HG02981 (cell line): ENCODE measurements at regions not wholly inside any gene's neighbourhood (a gene's known extent, or its start where the extent isn't known, plus 50 kb on each side); places are given as distances from the start of the nearest gene placed in this dataset.
A peak's percentile ranks its signal among the peaks of the same experiment; 100 is the strongest.

ENCODE experiments used
- ATAC-seq: cut with Tn5 transposase; IDR thresholded peaks from one replicate; pipeline ENCODE4 v1.9.1; 2021; ENCODE audit warnings: mild to moderate bottlenecking, moderate library complexity; ENCODE audit not compliant: unreplicated experiment

DNA sequence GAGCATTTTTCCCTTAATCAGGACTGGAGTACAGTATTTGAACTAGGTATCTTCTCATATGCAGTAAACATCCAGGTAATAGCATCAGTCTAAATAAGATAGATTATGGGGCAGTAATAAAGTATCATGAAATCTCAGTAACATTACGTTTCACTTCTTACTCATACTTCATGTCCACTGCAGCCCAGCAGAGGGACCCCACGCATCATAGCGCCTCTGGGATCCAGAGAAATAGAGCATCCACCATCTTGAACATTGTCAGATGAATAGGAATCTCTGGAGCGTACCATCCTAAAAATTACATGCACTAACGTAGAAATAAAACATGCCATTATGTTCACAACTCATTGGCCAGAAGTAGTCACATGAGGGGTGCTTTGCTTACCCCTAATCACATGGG is 499.0 kb downstream of the CPS1 start:
- ATAC-seq = no peak

DNA sequence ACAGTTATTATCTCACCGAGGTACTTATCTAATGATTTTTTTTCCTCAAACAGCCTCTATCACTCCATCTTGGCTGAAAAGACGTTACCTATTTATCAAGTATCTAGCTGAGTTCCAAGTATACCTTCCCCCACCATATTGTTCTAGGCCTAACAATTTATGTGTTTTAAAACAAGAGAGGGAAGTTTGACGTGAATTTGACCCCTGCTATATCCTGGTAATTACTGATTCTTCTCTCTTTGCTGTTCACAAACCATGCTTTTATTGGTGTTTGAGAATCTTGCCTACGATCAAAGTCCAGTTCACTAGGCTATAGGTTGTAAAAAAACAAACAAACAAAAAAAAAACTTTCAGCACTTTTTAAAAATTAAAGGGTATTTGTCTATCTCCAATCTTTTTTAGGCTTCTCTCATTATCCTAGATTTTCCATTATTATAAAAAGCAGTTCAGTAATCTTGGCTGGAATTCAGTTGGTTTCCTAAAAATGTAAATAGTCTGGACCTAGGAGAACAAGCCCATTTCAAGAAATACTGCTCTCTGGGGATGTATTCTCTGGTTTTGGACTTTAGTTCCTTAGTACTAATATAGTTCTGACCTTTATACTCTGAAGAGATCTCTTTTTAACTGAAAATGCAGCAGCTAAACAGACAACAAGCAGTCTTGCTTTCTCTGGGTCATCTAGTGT is 505.4 kb downstream of the CPS1 start:
- no peak for ATAC-seq

DNA sequence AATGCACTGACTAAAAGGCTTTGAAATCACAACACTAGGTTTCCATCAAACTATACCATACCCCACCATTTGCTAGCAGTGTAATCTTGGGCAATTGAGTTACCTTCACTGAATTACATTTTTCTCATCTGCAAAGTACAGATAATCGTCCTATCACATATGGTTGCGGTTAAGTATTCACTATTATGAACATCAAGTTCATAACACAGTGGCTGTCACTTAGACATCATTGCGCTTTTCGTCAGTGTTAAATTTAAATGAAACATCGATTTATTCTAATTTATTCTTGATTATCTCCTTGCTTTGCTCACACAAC is 505.9 kb downstream of the CPS1 start:
- ATAC-seq = no peak

DNA sequence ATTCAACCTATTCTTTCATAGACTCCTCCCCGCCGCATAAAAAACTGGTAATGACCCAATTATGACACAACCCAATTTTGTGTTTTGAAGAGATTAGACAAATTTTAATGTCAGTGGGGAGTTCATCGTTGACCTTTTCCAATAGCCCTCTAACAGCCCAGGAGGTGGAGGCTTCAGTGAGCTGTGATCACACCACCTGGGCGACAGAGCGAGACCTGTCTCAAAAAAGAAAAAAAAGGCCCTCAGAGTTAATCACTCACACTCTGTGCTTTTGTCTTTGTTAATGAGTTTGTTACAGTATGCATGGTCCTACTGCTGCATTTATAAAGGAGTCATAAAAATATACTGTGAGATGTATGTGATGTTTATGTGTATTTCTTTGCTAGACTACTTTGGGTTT is 510.6 kb downstream of the CPS1 start:
- no peak for ATAC-seq

DNA sequence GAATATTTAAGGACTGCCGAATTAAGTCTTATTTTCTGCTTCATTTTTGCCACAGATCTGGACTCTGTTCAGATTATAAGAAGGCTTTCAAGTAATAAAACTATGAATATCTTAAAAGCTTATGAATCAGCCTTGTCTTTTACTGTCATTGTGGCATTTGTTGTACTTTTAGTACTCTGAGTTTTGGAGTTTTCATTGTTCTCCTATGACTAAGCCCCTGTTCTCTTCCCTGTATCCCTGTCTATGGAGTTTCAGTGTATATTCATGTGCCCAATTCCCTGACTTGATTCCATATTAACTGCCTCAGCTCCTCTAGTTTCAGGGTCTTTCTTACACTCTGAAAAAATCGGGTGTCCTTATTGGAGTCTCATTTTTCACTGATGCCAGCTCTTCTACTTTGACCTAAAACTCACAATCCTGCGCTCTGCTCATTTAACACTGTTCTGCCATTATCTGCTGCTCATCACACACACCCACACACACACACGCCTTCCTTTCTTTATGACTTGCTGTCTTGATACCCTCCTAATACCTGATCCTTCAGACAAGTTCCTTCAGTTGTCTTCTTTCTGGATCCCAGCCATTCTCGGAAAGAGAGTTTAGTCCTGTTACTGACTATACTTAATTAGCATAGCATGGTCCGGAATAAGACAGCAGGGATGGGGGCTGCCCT is 511.8 kb downstream of the CPS1 start:
- no peak for ATAC-seq

DNA sequence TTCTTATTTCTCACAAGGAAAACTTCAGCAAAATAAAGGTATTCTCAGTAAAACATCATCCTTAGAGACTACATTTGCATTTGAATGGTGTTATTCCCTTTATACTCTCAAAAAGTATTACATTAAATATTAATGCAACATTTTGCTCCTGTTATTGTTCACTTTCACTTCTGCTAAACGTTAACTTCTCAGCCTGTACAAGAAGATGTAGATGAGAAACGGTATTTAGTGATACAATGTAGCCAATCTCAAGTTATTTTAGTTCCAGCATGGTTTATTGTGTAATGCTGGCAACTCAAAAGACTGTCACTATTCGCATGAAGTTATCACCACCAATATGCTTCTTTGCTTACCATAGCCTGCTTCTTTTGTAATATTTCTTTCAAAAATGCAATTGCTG is 514.1 kb downstream of the CPS1 start:
- ATAC-seq = peak; percentile 57

DNA sequence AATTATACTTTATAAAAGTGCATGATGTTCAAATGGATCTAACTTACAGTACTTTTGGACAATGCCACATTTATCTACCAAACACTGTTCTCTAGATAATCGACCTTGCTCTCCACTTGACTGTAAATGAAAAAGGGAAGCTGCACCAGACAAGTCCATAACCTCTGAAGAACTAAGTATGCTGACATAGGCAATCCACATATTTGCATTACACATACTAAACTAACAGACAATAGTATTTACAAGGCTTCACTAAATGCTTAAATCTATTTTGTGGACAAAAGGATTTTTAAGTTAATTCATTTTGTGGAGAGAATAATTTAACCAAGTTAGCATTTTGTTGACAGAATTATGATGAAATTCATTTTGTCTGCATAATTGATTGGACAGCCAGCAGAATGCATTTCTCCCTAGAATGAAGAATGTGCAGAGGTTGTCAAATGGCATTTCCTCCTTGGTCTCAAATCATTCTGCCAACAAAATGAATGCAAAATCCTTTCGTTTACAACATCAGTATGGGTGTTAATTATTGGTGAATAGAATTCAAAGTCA is 520.9 kb downstream of the CPS1 start:
- no peak for ATAC-seq

DNA sequence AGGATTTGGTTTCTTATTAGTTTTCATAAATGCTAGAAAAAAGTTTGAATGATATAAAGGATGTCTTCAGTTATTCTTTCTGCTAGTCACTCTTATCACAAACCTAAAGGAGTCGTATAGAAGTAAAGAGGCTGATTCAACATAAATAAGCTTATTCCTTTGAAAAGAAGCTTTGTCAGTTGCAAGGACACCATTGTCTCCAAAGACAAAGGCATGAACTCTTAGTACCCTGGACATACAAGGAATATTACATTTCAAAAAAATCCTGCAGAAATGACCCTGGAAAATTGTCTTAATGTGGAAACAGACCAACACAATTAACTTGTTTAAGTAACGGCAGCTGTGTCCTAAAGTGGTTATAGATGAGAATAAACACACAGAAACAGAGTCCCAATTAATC is 528.0 kb downstream of the CPS1 start:
- ATAC-seq = no peak

DNA sequence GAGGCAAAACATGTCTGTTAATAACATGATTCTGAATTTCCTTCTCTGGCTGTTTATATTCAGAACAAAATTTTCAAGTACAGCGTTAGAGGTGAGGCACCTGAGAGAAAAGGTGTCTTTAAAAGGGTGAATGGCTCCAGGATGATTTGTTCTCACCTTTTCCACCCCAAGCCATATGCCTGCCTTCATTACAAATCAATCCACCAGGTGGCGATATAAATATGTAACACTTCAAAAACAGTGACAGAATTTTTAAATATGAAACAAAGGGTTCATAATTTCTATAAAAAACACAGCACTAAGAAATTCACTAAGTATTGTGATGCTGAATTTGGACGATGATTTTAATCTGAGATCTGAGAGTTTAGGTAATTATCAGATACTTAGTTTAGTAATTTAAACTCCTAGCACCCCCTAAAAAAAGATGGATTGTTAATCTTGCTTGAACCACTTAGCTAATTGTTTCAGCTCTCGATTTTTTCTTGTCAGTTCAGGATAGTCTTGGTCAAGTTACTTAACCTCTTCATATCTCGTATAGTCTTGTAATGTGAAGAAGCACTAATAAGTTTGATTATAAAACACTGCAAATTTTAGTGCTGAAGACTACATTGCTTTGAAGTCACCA is 528.8 kb downstream of the CPS1 start:
- peak; percentile 74 for ATAC-seq

DNA sequence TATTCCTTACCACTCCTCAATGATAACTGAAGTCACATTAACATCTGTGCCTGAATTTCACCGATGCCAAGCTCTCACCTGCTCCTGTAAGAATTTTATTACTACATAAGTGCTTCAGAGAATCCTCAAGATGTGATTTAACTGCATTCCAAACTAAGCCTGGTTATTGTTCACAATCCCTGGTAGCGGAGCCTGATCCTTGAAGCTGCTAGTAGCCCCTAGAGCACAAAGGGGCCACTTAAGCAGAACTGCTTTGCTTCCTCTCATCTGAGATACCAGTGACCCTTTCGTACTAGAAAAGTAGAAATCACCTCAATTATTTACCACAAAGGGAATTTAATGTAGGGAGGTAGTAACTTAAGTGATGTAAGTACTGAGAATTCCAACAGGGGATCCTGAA is 529.6 kb downstream of the CPS1 start:
- no peak for ATAC-seq

DNA sequence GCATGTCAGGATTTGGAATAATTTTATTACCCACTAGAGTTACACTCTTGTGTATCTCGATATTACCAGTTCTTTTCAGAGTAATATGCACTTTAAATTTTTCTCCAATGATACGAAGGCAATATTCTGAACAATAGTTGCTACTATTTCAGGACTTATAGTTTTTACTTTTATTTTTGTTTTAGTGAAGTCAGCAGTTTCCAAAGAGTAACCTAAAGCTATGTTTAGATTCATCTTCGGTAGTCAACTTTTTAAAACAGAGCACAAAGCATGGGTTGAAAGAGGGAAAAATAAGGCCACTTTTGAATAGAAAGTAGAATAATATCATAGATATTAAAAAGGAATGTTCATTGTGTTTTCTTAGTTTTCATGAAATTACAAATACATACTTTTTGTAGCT is 532.7 kb downstream of the CPS1 start:
- ATAC-seq = no peak

DNA sequence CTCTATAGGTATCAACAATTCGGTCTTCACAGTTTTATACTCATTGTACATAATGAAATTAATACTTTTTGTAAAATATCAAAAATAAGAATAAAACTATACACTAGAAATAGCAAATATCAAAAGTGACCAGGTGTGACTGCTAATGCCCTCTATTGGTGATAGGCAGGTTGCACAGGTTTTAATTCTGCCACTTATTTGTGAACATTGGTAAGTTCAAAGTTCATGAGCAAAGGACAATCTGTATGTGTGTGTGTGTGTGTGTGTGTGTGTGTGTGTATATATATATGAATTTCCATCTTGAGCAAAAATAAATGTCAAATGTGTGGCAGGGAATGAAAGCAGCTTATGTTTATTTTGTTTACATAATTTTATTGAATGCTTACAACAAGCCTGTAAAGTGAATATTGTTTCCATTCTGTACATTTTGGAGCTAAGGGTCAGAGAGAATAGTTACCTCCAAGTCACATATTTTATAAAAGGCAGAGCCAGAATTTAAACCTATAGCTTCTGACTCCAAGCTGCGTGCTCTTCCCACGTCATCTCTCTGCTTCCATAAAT is 537.4 kb downstream of the CPS1 start:
- peak; percentile 73 for ATAC-seq

DNA sequence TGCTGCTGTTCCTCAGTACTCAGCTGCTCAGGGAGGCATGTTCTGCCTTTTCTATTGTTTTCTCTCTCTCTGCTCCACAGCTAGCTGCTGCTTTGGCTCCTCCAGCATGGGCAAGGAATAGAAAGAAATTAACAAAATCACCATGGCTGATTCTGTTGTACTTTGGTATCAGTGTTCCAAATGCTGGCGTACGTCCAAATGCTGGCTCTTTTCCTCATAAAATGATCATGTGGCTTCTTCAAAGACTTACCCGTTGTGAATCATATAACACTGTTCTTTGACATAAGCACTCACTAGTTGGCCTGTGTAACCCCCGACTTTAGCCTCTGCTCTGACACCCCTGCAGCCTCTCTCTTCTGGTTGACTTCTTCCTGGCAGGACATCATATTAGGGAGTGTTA is 547.6 kb downstream of the CPS1 start:
- no peak for ATAC-seq

DNA sequence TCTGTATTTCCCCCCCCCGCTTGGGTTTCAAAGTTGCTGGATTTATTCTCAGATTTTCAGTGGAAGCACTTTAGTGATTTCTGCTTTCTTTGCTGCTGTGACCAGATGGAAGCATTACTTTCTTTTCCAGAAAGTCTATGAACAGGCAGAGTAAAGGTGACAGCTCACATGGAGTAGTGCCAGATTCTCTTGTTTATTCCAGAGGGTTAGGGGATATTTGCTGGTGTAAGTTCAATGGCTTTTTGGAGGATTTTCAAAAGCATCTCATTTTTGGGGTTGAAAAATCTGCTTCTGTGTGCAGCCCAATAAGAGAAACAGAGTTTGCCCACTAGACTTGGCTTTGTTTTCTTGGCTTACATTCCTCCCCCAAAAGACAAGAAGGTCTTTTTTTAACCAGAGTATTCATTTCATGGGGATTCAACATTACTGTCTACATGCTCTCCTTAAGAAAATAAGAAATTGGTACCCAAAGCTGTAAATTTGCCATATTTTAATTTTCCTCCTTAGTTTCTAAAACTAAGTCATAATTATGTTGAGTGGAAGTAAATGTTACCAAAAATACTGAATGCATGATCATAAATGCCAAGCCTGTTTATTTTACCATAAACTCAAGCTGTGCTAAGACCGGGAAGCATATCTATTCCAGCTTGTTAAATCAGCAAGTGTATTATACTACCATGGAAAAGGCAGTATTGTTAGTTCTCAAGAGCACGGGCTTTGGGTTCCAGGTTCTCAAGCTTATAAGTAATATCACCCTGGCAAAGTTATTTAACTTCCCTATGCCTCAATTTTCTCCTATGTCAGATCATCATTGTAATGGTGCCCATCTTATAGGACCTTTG is 557.2 kb downstream of the CPS1 start:
- ATAC-seq = no peak

DNA sequence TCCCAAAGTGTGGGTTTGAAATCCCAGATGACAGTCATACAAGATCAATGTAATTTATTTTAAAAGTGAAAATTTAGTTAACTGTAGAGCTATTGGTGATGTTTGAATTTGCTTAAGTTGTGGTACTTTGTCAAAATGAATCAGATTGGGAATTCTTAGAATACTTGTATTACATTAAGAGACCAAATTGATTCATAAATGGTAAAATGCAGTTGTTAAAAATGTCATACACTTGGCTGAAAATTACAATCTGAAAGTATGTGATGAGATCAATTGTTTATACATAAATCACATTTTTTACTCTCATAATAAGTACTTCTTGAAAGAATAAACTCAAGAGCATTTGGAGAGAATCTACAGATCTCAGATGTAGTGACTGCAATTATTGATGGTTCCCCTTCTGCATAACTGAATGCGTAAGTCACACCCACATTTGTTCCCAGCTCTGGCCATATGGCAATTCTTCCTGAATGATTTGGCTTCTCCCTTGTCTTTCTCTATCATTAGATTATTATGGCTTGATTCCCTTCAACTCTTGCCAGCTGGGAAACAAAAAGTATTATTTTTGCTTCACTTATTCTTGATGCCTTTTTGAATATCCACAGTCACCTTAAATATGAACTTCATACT is 558.5 kb downstream of the CPS1 start:
- ATAC-seq = no peak

DNA sequence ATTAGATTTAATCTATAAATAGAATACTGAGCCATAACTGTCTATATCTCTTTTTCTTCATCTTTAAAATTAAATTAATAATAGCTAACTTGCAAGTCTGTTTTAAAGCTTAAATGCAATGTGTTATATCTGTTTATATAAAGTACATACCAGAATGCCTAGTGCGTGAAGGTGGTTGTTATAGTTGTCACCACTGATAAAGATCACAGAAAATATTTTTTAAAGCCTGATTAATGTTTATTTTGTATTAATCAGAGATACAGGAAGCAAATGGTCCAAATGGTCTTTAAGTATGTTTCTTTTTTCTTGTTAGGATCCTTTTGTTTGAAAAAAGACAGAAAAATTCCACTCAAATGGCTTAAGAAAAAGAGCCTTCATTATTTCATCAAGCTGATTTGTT is 560.6 kb downstream of the CPS1 start:
- no peak for ATAC-seq

DNA sequence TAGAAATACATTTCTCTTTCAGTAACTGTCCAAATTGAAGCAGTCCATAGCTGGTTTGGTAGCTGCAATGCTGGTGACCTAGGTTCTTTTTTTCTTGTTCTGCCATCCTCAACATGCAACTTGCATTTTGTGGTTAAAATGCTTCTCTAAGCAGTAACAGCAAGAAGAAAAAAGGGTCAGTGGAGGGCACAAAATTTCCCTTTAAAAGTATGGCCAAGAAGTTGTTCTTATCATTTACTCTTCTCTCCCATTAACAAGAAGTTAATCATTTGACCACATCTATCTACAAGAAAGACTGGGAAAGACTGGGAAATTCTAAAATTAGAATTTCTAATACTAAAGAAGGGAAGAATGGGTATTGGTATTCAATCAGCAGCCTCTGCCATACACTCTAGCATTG is 569.9 kb downstream of the CPS1 start:
- ATAC-seq = no peak

DNA sequence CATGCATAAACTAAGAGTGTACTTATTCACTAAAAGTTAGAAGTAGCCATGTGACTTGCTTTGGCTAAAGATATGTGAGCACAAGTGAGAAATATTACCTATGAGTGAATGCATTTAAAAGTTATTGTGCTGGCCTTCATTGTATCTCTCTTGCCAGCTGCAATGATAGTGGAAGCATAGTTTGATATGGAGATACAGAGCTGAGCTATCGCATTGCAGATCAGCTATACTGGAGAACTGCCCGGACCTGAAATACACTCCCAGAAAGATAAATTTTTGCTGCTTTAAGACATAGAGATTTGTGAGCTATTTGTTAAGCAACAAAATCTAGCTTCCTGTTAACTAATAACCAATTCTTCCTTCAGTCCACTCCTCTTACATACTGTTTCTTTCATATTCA is 571.1 kb downstream of the CPS1 start:
- ATAC-seq = no peak

DNA sequence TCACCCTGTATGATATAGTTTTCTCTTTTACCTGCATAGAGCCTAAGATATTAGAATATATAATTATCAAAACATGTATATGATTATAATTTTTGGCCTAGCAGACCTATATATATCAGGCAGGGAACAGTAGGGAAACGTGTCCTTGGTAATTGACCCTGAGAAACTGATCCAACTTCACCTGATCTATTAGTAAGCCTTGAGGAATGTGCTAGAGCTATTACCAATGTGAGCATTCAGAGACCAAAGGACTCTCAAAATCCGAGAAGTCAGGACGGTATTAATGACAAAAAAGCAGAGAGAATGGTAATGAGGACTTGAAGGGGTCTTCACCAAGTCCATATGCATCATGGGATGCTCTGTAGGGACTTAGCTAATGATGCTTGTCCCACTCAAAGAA is 571.9 kb downstream of the CPS1 start:
- ATAC-seq = no peak

DNA sequence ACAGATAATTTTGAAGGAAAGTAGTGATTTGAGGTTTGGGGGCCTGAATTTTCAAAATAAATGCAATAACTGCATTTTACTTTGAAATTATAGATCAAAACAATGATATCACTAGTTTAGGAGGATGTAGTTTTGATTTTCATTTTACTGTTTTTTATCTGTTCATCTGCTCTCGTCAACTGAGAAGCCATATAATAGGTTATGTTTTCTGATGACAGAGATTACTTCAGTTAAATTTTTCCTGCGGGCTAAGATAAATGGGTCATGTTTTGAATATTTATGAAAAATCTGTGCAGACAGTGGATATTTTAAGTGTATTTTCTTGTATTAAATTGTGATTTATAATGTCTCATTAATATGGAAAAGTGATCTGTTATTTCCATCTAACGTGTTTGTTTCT is 573.4 kb downstream of the CPS1 start:
- ATAC-seq = no peak

DNA sequence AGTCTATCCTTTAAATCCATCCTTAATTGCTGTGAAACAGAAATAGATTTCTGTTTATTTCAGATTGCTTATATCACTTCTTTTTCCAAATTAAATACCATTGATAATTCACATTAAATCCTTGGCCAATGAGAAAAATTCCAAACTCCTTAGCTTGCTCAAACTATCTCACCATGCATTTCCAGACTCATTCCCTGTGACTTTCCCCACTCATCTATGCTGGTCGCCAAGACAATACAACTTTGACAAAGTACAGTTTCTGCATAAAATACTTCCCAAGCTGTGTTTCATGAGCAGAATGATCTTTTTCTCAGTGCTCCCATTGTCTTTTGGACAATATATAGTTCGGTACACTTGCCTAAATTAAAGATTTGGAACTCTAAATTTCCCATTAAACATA is 575.6 kb downstream of the CPS1 start:
- ATAC-seq = no peak
